ENCODE measurements at regions not wholly inside any gene's neighbourhood (a gene's known extent, or its start where the extent isn't known, plus 50 kb on each side); places are given as distances from the start of the nearest gene placed in this dataset.

DNA sequence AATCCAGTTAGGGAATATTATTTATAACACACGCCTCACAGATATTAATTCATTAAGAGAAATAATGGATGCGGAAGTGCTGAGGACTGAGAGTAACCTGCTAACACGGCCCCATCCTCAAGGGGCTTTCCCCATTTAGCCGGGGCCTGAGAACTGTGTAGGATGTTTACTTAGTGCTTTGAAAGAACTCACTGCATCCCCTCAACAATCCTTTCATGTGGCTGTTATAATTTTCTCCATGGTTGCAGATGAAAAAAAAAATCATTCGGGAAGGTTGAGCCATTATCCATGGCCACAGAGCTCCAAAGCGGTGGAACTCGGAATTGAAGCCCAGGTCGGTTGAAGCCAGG is 98.2 kb downstream of the ING1 start:
- no peak overlapping the region for H3K27ac ChIP-seq (ENCODE audit: low read depth in 2 of 2, low read length in 1 of 2)
- no peak overlapping the region for H3K4me3 ChIP-seq (ENCODE audit: low read depth in 2 of 2, low read length in 1 of 2)
- H3K4me1 ChIP-seq (ENCODE audit: control insufficient read depth in 1 of 2, insufficient read depth in 2 of 2, low read depth in 1 of 2, low read length in 1 of 2) = no peaks in the 10 kb centered on the region
- TF ChIP-seq JUND (IDR thresholded peaks at IDR 0.05) = no peak
- TF ChIP-seq RCOR1 (IDR thresholded peaks at IDR 0.05; ENCODE audit: low read length) = no peak
- TF ChIP-seq EP300 (IDR thresholded peaks at IDR 0.05; ENCODE audit: borderline replicate concordance in 1 of 2, low read depth in 1 of 2, low read length in 1 of 2) = no peak
- no peak for TF ChIP-seq FOXM1 (IDR thresholded peaks at IDR 0.05; ENCODE audit: low read depth)
- TF ChIP-seq RXRA (IDR thresholded peaks at IDR 0.05; ENCODE audit: borderline replicate concordance, low read depth) = no peak
- no peak for TF ChIP-seq POLR2AphosphoS5 (IDR thresholded peaks at IDR 0.05; ENCODE audit: low read depth, low read length)
- TF ChIP-seq FOSL2 (IDR thresholded peaks at IDR 0.05; ENCODE audit: borderline replicate concordance, low read depth) = no peak
- no peak for TF ChIP-seq REST (IDR thresholded peaks at IDR 0.05; ENCODE audit: low read depth, low read length)
- TF ChIP-seq, protein P1, sequence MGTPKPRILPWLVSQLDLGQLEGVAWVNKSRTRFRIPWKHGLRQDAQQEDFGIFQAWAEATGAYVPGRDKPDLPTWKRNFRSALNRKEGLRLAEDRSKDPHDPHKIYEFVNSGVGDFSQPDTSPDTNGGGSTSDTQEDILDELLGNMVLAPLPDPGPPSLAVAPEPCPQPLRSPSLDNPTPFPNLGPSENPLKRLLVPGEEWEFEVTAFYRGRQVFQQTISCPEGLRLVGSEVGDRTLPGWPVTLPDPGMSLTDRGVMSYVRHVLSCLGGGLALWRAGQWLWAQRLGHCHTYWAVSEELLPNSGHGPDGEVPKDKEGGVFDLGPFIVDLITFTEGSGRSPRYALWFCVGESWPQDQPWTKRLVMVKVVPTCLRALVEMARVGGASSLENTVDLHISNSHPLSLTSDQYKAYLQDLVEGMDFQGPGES (IDR thresholded peaks at IDR 0.05; ENCODE audit: low read depth, low read length) = no peak
- no peak for TF ChIP-seq GABPA (IDR thresholded peaks at IDR 0.05; ENCODE audit: low read depth)
- TF ChIP-seq USF2 (IDR thresholded peaks at IDR 0.05; ENCODE audit: borderline replicate concordance, low read depth, low read length) = no peak
- TF ChIP-seq, protein P2, sequence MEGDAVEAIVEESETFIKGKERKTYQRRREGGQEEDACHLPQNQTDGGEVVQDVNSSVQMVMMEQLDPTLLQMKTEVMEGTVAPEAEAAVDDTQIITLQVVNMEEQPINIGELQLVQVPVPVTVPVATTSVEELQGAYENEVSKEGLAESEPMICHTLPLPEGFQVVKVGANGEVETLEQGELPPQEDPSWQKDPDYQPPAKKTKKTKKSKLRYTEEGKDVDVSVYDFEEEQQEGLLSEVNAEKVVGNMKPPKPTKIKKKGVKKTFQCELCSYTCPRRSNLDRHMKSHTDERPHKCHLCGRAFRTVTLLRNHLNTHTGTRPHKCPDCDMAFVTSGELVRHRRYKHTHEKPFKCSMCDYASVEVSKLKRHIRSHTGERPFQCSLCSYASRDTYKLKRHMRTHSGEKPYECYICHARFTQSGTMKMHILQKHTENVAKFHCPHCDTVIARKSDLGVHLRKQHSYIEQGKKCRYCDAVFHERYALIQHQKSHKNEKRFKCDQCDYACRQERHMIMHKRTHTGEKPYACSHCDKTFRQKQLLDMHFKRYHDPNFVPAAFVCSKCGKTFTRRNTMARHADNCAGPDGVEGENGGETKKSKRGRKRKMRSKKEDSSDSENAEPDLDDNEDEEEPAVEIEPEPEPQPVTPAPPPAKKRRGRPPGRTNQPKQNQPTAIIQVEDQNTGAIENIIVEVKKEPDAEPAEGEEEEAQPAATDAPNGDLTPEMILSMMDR (IDR thresholded peaks at IDR 0.05) = no peak
- TF ChIP-seq CHD2 (IDR thresholded peaks at IDR 0.05; ENCODE audit: low read length, partially characterized antibody) = no peak
- TF ChIP-seq TEAD4 (IDR thresholded peaks at IDR 0.05; ENCODE audit: borderline replicate concordance, insufficient read depth) = no peak
- TF ChIP-seq TCF12 (IDR thresholded peaks at IDR 0.05) = no peak
- TF ChIP-seq MEF2A (IDR thresholded peaks at IDR 0.05; ENCODE audit: borderline replicate concordance, low read depth) = no peak
- TF ChIP-seq, protein P3, sequence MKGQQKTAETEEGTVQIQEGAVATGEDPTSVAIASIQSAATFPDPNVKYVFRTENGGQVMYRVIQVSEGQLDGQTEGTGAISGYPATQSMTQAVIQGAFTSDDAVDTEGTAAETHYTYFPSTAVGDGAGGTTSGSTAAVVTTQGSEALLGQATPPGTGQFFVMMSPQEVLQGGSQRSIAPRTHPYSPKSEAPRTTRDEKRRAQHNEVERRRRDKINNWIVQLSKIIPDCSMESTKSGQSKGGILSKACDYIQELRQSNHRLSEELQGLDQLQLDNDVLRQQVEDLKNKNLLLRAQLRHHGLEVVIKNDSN (IDR thresholded peaks at IDR 0.05; ENCODE audit: borderline replicate concordance, low read depth) = no peak
- no peak for TF ChIP-seq ELF1 (IDR thresholded peaks at IDR 0.05)
- TF ChIP-seq SIN3A (IDR thresholded peaks at IDR 0.05; ENCODE audit: borderline replicate concordance, low read depth, low read length) = no peak
- no peak for TF ChIP-seq RFX5 (IDR thresholded peaks at IDR 0.05; ENCODE audit: low read length)
- no peaks in the 10 kb centered on the region for H3F3A ChIP-seq (replicated peaks; ENCODE audit: insufficient read depth)
- no peaks in the 10 kb centered on the region for H3K36me3 ChIP-seq (replicated peaks in 1 of 2; ENCODE audit: control insufficient read depth in 1 of 2, insufficient read depth in 2 of 2, low read length in 1 of 2)
- DNase-seq = no peak
- H3K9me3 ChIP-seq = no peaks in the 10 kb centered on the region
- H3K9me2 ChIP-seq = no peaks in the 10 kb centered on the region
- H2AFZ ChIP-seq (ENCODE audit: low read depth) = no peak overlapping the region
- no peaks in the 10 kb centered on the region for H3K79me2 ChIP-seq (ENCODE audit: insufficient read depth)
- WGBS (ENCODE audit: low lambda C conversion rate) = 86% methylated on average over 8 of the region's 8 CpGs
- H3K27me3 ChIP-seq (ENCODE audit: insufficient read depth) = no peaks in the 10 kb centered on the region; the same call in 1 of the 2 replicates
- CTCF ChIA-PET = interaction anchor here (0.6 kb wide), 1 partner anchor 97 kb away, joined by 3 read pairs; no protein-coding TSS in a partner anchor
- H3K4me2 ChIP-seq = no peak overlapping the region
- no peak overlapping the region for H3K9ac ChIP-seq
- POLR2A ChIA-PET = no interaction called here
- no peaks in the 10 kb centered on the region for H4K20me1 ChIP-seq (ENCODE audit: insufficient read depth)

Measured in SK-N-SH (cell line).